ENCODE measurements at regions not wholly inside any gene's neighbourhood (a gene's known extent, or its start where the extent isn't known, plus 50 kb on each side); places are given as distances from the start of the nearest gene placed in this dataset.

DNA sequence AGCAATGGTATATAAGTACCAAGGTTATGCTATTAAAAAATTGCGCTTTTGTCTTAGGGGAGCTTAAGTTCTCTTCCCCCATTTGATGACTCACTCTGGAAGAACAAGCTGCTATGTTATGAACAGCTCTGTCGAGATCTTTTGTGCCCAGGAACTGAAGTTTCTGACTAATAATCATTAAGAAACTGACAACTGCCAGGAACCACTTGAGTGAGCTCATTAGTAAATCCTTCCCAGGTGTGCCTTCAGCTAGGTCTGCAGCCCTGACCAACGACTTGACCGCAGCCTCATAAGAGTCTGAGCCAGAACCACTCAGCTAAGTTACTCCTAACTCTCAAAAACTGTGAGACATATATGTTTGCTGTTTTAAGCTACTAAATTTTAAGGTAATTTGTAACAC, 147.8 kb downstream of the SLITRK6 start:
- TF ChIP-seq, protein P1, sequence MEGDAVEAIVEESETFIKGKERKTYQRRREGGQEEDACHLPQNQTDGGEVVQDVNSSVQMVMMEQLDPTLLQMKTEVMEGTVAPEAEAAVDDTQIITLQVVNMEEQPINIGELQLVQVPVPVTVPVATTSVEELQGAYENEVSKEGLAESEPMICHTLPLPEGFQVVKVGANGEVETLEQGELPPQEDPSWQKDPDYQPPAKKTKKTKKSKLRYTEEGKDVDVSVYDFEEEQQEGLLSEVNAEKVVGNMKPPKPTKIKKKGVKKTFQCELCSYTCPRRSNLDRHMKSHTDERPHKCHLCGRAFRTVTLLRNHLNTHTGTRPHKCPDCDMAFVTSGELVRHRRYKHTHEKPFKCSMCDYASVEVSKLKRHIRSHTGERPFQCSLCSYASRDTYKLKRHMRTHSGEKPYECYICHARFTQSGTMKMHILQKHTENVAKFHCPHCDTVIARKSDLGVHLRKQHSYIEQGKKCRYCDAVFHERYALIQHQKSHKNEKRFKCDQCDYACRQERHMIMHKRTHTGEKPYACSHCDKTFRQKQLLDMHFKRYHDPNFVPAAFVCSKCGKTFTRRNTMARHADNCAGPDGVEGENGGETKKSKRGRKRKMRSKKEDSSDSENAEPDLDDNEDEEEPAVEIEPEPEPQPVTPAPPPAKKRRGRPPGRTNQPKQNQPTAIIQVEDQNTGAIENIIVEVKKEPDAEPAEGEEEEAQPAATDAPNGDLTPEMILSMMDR (IDR thresholded peaks at IDR 0.05) = no peak
- no peak for TF ChIP-seq POLR2A (IDR thresholded peaks at IDR 0.05)
